HEK293 (cell line): ENCODE measurements at regions not wholly inside any gene's neighbourhood (a gene's known extent, or its start where the extent isn't known, plus 50 kb on each side); places are given as distances from the start of the nearest gene placed in this dataset.
"Not testable (repeated sequence)": the region's sequence is repeated elsewhere in the genome, so short reads cannot be mapped to it uniquely, and the experiment has no call there.

ENCODE experiments used
- CTCF ChIA-PET: fragments of 350-600 bp; formaldehyde crosslinking; extraction: SDS; loops from one replicate; lab custom pipeline; 2021; ENCODE audit warnings: antibody characterized with exemption; lab: Yijun Ruan, JAX
- POLR2A ChIA-PET: fragments of 300-600 bp; formaldehyde crosslinking; extraction: SDS; loops from one replicate; lab custom pipeline; 2020; ENCODE audit warnings: antibody characterized with exemption, inconsistent platforms; lab: Yijun Ruan, JAX
- H3K27ac ChIP-seq: fragments of 200-500 bp; sonication (Bioruptor generic); 2 replicates; pipeline ENCODE4 v1.5.1; 2014; ENCODE audit warnings: low read depth, low read length, control low read depth, inconsistent platforms; ENCODE audit errors: extremely low read depth
- H3K36me3 ChIP-seq, 2 experiments: fragments of 200-500 bp in 1 of 2; sonication (Bioruptor generic) in 1 of 2; 1 replicate in 1 of 2; 2 replicates in 1 of 2; pipeline ENCODE4 v1.5.1; 2014 to 2017; ENCODE audit warnings: inconsistent platforms in 2 of 2, low read length in 2 of 2; ENCODE audit not compliant: control insufficient read depth in 2 of 2, insufficient read depth in 1 of 2
- H3K4me1 ChIP-seq: fragments of 200-500 bp; sonication (Bioruptor generic); 2 replicates; pipeline ENCODE4 v1.5.1; 2014; ENCODE audit warnings: mild to moderate bottlenecking, low read length, inconsistent platforms; ENCODE audit not compliant: control insufficient read depth, insufficient read depth
- H3K4me3 ChIP-seq: 2 replicates; pipeline ENCODE4 v1.5.1; 2011; ENCODE audit warnings: low read depth, mild to moderate bottlenecking, control low read depth, low read length, moderate library complexity
- H3K9me3 ChIP-seq: fragments of 200-500 bp; sonication (Bioruptor generic); 2 replicates; pipeline ENCODE4 v1.5.1; 2014; ENCODE audit warnings: low read depth, low read length, inconsistent platforms; ENCODE audit not compliant: control insufficient read depth, insufficient read depth
- GLIS1 ChIP-seq: fragments of 450-650 bp; formaldehyde crosslinking; IDR thresholded peaks from 2 replicates; pipeline ENCODE4 v1.5.1; 2016; ENCODE audit warnings: missing biosample characterization, missing genetic modification characterization
- GLIS2 ChIP-seq: fragments of 450-650 bp; formaldehyde crosslinking; IDR thresholded peaks from 2 replicates; pipeline ENCODE4 v1.5.1; 2016; ENCODE audit warnings: missing biosample characterization, missing genetic modification characterization
- ZEB2 ChIP-seq: fragments of 450-650 bp; formaldehyde crosslinking; IDR thresholded peaks from 2 replicates; pipeline ENCODE4 v1.5.1; 2016; ENCODE audit warnings: missing biosample characterization, missing genetic modification characterization
- ZNF121 ChIP-seq: fragments of 450-650 bp; formaldehyde crosslinking; IDR thresholded peaks from 2 replicates; pipeline ENCODE4 v1.5.1; 2016; ENCODE audit warnings: missing biosample characterization, missing genetic modification characterization
- ZNF341 ChIP-seq: fragments of 450-650 bp; formaldehyde crosslinking; IDR thresholded peaks from 2 replicates; pipeline ENCODE4; 2016; ENCODE audit warnings: low read depth, missing biosample characterization, missing genetic modification characterization
- ZNF623 ChIP-seq: fragments of 450-650 bp; formaldehyde crosslinking; IDR thresholded peaks from 2 replicates; pipeline ENCODE4 v1.5.1; 2016; ENCODE audit warnings: missing biosample characterization, missing genetic modification characterization
- ZNF654 ChIP-seq: fragments of 450-650 bp; formaldehyde crosslinking; IDR thresholded peaks from 2 replicates; pipeline ENCODE4 v1.5.1; 2016; ENCODE audit warnings: low read depth, missing biosample characterization, missing genetic modification characterization
- TF ChIP-seq, protein P1 (sequence below): fragments of 450-650 bp; formaldehyde crosslinking; IDR thresholded peaks from 2 replicates; pipeline ENCODE4 v1.5.1; 2016; ENCODE audit warnings: missing biosample characterization, missing genetic modification characterization

DNA sequence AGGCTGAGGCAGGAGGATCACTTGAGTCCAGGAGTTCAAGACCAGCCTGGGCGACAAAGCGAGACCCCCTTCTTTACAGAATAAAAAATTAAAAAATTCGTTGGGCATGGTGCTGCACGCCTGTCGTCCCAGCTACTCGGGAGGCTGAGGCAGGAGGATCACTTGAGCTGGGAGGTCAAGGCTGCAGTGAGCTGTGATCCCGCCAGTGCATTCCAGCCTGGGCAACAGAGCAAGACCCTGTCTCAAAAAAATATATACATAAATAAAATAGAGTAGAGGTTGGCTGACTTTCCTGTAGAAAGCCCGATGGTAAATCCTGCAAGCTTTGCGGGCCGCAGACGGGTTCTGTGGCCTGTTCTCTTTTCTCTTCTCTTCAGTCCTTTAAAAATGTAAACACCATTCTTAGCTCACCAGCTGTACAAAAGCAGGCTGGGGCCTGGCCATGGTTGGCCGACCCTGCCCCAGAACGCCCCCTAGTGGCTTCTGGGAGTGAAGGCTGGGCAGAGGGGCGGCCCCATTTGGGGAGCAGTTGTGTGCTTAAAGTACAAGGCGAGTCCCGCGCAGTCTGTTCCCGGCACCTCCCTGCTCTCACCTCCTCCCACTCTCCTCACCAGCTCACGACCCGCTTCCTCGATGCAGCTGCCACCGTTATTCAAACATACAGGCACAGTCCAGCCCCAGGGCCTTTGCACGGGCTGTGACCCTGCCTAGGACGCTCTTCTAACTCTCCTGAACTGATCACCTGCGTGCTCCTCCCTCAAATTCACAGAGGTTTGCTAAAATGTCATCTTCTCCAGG, 109.5 kb downstream of the CRLF3 start:
- ChIA-PET CTCF (interaction anchor here (0.6 to 2.4 kb wide), 14 partner anchors 8 to 765 kb away, joined by 3 to 11 read pairs (median 4); partner anchors contain the start of gene GOSR1), POLR2A (interaction anchor here (1.1 kb wide), 1 partner anchor 114 kb away, joined by 4 read pairs; no protein-coding TSS in a partner anchor)
- H3K4me1 ChIP-seq = not testable (repeated sequence)

DNA sequence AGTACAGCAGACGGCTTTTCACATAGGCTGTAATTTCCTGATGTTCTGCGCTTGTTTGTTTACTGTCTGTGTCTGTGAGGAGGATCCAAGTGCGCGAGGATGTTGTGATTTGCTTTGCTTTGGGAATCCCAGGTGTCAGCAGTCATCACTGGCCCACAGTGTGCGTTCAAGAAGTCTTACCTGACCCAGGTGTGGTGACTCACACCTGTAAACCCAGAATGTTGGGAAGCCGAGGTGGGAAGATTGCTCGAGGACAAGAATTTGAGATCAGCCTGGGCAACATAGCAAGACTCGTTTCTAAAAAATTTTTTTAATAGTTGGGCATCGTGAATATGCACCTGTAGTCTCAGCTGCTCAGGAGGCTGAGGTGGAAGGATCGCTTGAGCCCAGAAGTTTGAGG, 110.7 kb downstream of the CRLF3 start:
- H3K27ac ChIP-seq, H3K4me3 ChIP-seq, H3K4me1 ChIP-seq, H3K9me3 ChIP-seq, CTCF ChIA-PET, POLR2A ChIA-PET: not testable (repeated sequence)
- H3K36me3 ChIP-seq = peaks cover 0 to 15% of the 10 kb centered on the region in 2 experiments; a peak in 2 of 3 replicates
- peak; percentile 54; the same call in 1 of the 2 replicates for TF ChIP-seq ZEB2

More for the DNA sequence above, 109.5 kb downstream of the CRLF3 start:
- TF ChIP-seq ZNF654 (tag by site-specific recombination) (peak; percentile 43; the same call in 1 of the 2 replicates), ZNF341 (tag by site-specific recombination) (peak; percentile 55; the same call in 1 of the 2 replicates), ZNF623 (tag by site-specific recombination) (peak; percentile 99), ZNF121 (tag by site-specific recombination) (peak; percentile 76; the same call in 1 of the 2 replicates)
- TF ChIP-seq, protein P1, sequence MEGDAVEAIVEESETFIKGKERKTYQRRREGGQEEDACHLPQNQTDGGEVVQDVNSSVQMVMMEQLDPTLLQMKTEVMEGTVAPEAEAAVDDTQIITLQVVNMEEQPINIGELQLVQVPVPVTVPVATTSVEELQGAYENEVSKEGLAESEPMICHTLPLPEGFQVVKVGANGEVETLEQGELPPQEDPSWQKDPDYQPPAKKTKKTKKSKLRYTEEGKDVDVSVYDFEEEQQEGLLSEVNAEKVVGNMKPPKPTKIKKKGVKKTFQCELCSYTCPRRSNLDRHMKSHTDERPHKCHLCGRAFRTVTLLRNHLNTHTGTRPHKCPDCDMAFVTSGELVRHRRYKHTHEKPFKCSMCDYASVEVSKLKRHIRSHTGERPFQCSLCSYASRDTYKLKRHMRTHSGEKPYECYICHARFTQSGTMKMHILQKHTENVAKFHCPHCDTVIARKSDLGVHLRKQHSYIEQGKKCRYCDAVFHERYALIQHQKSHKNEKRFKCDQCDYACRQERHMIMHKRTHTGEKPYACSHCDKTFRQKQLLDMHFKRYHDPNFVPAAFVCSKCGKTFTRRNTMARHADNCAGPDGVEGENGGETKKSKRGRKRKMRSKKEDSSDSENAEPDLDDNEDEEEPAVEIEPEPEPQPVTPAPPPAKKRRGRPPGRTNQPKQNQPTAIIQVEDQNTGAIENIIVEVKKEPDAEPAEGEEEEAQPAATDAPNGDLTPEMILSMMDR = peak; percentile 30; the same call in 1 of the 2 replicates
- H3K36me3 ChIP-seq = peaks cover 0 to 15% of the 10 kb centered on the region in 2 experiments; a peak in 2 of 3 replicates
- H3K4me3 ChIP-seq, H3K9me3 ChIP-seq, H3K27ac ChIP-seq: not testable (repeated sequence)

DNA sequence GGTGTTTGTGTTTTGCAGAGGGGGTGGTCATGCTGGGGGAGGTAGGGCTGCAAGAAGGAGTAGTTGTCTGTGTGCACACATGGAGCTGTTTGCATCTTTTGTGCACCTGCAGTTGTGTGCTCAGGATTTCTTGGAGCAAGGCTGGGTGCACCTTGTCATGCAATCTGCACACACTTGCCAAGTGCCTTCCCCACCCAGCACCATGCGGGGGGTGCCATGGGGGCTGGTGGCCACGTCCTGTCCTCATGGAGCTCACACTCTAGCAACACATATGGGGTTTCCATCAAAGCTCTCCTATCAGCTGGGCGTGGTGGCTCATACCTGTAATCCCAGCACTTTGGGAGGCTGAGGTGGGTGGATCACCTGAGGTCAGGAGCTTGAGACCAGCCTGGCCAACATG, 111.6 kb downstream of the CRLF3 start:
- H3K4me3 ChIP-seq, H3K4me1 ChIP-seq, H3K27ac ChIP-seq, H3K9me3 ChIP-seq, CTCF ChIA-PET: not testable (repeated sequence)
- POLR2A ChIA-PET = interaction anchor here (0.6 kb wide), 1 partner anchor 268 kb away, joined by 3 read pairs; no protein-coding TSS in a partner anchor
- peaks cover 0 to 14% of the 10 kb centered on the region in 2 experiments; a peak in 2 of 3 replicates for H3K36me3 ChIP-seq
- TF ChIP-seq GLIS2 (tag by site-specific recombination) = peak; percentile 22; the same call in 1 of the 2 replicates

DNA sequence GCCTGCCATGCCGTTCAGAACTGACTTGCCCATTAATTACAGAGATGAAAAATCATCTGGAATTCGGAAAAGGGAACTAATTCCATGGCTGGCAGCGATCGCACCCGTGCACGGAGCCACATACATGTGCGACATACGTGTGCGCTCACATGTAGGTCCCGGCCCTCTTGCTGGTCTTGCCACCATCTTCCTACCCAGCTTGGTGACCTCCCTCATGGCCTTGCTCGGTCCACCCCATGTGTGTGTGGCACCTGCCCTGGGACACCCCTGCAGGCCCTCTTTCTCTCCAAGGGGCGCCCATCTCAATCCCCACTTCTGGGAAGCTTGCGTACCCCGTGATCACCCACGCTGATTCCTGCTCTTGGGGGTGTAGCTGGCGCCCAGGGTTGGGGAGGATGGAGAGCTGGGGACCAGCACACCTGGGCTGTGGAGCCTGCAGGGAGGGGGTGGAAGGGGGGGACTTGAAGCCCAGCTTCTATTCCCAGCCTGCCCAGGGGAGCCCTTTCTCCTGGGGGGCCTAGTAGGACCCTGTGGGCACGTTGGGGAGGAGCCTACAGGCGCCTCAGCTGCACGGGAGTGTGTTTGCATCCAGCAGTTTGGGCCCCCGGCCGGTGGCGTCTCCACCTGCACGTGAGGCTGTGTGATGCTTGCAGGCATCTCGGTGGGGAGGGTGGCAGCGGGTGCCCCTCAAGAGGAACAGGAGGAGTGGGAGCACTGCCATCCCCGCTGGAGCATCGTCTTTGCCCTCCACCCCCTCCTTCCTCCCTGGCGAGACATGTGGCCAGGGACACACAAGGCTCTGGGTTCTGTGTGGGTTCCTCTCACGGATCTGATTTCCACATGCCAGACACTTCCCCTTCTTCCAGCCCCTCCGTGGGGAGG, 112.6 kb downstream of the CRLF3 start:
- POLR2A ChIA-PET, CTCF ChIA-PET, H3K27ac ChIP-seq, H3K4me1 ChIP-seq, H3K36me3 ChIP-seq, H3K9me3 ChIP-seq, H3K4me3 ChIP-seq: not testable (repeated sequence)
- TF ChIP-seq GLIS1 (tag by site-specific recombination) (peak; percentile 65), GLIS2 (tag by site-specific recombination) (peak; percentile 40; the same call in 1 of the 2 replicates)

DNA sequence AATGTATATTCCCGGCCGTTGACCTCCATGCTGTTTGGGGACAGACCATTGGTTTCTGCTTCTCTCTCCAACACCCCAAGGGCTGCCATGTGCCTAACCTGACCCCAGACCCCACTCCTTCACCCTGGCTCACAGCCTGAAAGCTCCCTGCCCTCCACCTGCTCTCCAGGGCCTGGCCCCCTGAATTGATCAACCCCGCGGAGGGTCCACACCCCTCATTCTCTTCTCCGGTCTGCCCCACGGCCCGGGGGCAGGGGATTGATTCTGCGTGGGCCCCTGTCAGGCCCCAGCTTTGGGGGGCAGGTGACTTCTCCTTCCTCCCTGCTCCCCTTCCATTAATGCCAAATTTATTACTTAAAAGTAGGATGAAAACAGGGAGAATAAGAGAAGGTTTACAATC, 113.3 kb downstream of the CRLF3 start:
- CTCF ChIA-PET, POLR2A ChIA-PET, H3K9me3 ChIP-seq, H3K27ac ChIP-seq, H3K36me3 ChIP-seq, H3K4me1 ChIP-seq, H3K4me3 ChIP-seq: not testable (repeated sequence)
